Naive B cell (primary cell): ENCODE measurements at regions not wholly inside any gene's neighbourhood (a gene's known extent, or its start where the extent isn't known, plus 50 kb on each side); places are given as distances from the start of the nearest gene placed in this dataset.

Experiments used
- ATAC-seq, 2 donors: fragments of 150-1000 bp; cut with Tn5 transposase; 2 replicates each; pipeline ENCODE4 v1.10.0; 2021; ENCODE audit warnings: low read depth in 2 of 2, mild to moderate bottlenecking in 2 of 2, moderate library complexity in 2 of 2
- DNase-seq: peaks from one replicate; pipeline ENCODE4 v3.0.0; 2022
- H3K27ac Mint-ChIP-seq, 6 donors: one replicate each; pipeline ENCODE4 v1.8.0; 2020 to 2022; ENCODE audit warnings: mild to moderate bottlenecking in 6 of 6, mixed read lengths in 6 of 6, moderate library complexity in 5 of 6, inconsistent platforms in 2 of 6
- H3K27me3 Mint-ChIP-seq, 3 donors: one replicate each; pipeline ENCODE4 v1.8.0; 2021 to 2022; ENCODE audit warnings: mixed read lengths in 3 of 3, mild to moderate bottlenecking in 1 of 3
- H3K36me3 Mint-ChIP-seq, 2 donors: one replicate each; pipeline ENCODE4 v1.8.0; 2020 to 2022; ENCODE audit warnings: mixed read lengths in 2 of 2, inconsistent platforms in 1 of 2, mild to moderate bottlenecking in 1 of 2
- H3K4me1 Mint-ChIP-seq, 3 donors: one replicate each; pipeline ENCODE4 v1.8.0; 2020 to 2022; ENCODE audit warnings: mixed read lengths in 3 of 3, inconsistent platforms in 1 of 3, mild to moderate bottlenecking in 1 of 3, moderate library complexity in 1 of 3
- H3K4me3 Mint-ChIP-seq, 8 donors: one replicate each; pipeline ENCODE4 v1.8.0; 2020 to 2022; ENCODE audit warnings: mild to moderate bottlenecking in 8 of 8, mixed read lengths in 8 of 8, moderate library complexity in 8 of 8, inconsistent platforms in 2 of 8
- H3K9me3 Mint-ChIP-seq, 7 donors: one replicate each; pipeline ENCODE4 v1.8.0; 2020 to 2022; ENCODE audit warnings: mixed read lengths in 7 of 7, mild to moderate bottlenecking in 5 of 7, inconsistent platforms in 2 of 7, moderate library complexity in 1 of 7

DNA sequence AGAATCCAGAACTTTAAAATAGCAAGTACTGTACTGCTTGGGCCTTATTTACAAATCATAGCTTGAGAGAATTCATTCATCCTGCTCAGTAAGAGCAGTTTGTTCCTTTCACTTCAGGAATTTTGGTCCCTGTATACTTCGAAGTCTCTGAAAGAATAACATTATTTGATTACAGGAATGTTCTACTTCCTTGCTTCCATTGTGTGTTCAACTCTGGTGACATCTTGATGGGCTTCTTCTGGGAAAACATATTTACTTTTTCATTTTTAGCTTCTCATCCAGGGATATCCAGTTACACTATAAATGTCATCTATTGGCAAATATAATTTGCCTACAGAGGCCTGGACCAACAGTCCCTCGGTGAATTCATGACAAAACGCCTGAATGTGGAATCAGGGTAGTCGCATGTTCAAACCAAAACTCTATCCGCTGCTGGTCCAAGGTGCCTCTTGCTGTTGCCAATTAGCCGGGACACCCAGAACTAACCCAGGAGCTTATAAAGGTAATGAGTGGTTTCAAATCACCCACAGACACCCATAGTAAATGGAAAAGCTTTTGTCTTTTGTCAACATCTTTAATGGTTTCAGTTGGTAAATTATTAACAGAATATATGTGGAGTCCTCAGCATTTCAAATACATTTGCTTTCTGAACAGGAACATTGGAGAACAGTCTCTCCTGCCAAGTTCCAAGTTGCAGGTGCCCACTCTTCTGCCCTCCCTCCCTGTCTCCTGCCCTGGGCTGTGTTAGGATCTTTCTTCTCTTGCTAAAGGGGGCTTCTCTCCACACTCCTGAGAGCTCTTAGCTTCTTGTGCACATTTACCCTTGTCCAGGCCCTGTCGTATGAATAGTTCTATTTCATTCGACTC lies 162.5 kb upstream of the CITED2 start:
- H3K27ac Mint-ChIP-seq = no peak overlapping the region

DNA sequence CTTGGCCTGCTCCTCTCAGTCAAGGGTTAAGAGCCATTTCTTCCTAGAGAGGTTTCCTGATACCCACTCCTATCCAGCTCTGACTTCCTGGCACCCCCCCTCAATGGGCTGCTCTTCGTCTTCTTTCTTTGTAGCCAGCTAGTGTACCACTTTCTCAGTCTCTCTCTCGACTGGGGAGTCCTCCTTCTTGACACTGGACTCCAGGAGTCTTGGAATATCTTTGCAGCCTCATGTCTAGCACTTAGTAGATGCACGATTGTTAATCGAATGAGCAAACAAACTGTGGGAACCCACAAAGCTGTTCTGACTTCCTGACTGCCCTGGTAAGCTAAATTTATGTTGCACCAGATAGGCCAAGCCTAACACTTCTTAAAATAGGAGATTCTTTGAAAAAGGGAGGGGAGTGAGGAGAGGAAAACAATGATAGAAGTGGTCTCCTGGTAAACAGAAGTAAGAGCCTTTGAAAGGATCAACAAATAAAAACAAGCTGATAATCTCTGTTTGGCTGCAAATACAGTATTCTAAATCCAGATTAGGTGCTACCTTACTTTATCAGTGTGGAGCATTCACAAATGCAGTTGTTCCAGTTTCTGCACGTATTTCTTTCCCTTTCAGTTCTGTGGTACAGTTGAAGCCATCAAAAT lies 160.1 kb upstream of the CITED2 start:
- H3K36me3 Mint-ChIP-seq = peaks cover 0 to 2% of the 10 kb centered on the region in 2 donors
- no peaks in the 10 kb centered on the region for H3K27me3 Mint-ChIP-seq
- peaks cover 0 to 2% (median 0%) of the 10 kb centered on the region in 7 donors for H3K9me3 Mint-ChIP-seq
- ATAC-seq (no peak), DNase-seq (no peak)
- peak overlapping the region in 2 of 6 donors; percentile 14 to 95 for H3K27ac Mint-ChIP-seq
- H3K4me3 Mint-ChIP-seq = no peak overlapping the region
- peaks cover 0 to 6% (median 4%) of the 10 kb centered on the region in 3 donors for H3K4me1 Mint-ChIP-seq

More for the DNA sequence above, 162.5 kb upstream of the CITED2 start:
- DNase-seq (no peak), ATAC-seq (no peak)
- Mint-ChIP-seq H3K27me3 (no peaks in the 10 kb centered on the region), H3K4me1 (peaks cover 0 to 10% (median 4%) of the 10 kb centered on the region in 3 donors), H3K36me3 (no peaks in the 10 kb centered on the region), H3K9me3 (no peaks in the 10 kb centered on the region), H3K4me3 (no peak overlapping the region)

DNA sequence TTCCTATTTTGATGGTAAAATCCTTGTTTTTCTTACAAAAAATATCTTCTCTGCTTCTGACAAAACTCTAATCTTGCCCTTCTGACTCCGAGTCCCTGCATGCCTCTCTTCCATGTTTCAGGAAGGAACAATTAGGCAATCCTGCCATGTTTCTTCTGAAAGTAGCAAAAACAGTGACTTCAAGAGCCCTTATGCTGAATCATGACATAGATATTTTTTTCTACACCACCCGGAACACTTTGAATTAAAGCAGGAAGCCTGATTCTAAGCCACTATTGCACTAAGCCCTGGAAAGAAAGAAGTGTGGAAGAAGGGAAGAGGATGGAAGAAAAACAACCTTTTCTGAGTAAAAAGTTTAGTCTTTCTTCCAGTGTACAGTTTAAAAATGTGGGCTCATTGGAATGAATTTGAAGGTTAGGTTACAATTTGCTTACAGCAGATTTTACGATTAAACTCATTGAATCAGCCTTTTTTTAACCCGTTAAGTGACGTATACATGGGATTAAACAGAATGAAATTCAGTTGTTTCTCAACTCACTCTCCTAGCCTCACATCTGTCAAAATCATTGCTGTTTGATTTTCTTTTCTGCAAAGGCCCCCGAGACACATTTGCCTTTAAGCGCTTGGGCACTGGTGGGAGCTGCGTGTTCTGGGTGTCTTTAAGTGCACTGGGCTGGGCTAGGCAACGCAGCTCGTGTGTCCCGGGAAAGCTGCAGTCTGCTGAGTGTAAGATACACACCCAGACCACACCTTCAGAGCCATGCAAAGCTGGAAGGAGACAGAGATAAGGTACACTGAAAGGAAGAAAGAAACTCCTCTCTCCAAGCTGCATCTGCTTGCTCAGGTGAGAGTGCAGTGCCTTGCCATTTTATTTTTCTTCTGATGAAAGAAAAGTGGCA lies 159.4 kb upstream of the CITED2 start:
- H3K36me3 Mint-ChIP-seq = peaks cover 0 to 3% of the 10 kb centered on the region in 2 donors
- H3K4me1 Mint-ChIP-seq = peaks cover 0 to 6% (median 4%) of the 10 kb centered on the region in 3 donors
- DNase-seq (no peak), ATAC-seq (no peak)
- H3K4me3 Mint-ChIP-seq = no peak overlapping the region
- no peaks in the 10 kb centered on the region for H3K27me3 Mint-ChIP-seq
- peaks cover 0 to 2% (median 0%) of the 10 kb centered on the region in 7 donors for H3K9me3 Mint-ChIP-seq
- H3K27ac Mint-ChIP-seq = no peak overlapping the region

DNA sequence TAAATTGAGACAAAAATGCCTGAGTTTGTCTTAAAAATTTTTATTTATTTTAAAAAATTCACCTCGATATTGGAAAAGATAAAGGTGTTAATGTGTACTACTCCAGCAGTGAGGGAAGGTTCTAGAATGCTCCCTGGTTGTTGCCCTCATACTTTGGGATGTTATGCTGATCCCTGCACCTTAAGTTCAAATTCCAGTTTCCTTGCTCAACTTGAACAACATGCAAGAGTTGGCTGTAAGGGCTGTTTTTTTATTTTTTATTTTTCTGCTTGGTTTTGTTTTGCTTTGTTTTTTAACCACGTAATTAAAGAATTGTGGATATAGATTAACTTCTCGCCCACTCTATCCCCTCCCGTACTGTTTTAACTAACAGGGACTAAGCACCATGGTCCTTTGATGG lies 158.7 kb upstream of the CITED2 start:
- no peak overlapping the region for H3K4me3 Mint-ChIP-seq
- no peaks in the 10 kb centered on the region for H3K27me3 Mint-ChIP-seq
- no peak overlapping the region for H3K27ac Mint-ChIP-seq
- H3K36me3 Mint-ChIP-seq = peaks cover 0 to 3% of the 10 kb centered on the region in 2 donors
- ATAC-seq (no peak), DNase-seq (no peak)
- peaks cover 0 to 2% (median 0%) of the 10 kb centered on the region in 7 donors for H3K9me3 Mint-ChIP-seq
- peaks cover 0 to 6% (median 4%) of the 10 kb centered on the region in 3 donors for H3K4me1 Mint-ChIP-seq

DNA sequence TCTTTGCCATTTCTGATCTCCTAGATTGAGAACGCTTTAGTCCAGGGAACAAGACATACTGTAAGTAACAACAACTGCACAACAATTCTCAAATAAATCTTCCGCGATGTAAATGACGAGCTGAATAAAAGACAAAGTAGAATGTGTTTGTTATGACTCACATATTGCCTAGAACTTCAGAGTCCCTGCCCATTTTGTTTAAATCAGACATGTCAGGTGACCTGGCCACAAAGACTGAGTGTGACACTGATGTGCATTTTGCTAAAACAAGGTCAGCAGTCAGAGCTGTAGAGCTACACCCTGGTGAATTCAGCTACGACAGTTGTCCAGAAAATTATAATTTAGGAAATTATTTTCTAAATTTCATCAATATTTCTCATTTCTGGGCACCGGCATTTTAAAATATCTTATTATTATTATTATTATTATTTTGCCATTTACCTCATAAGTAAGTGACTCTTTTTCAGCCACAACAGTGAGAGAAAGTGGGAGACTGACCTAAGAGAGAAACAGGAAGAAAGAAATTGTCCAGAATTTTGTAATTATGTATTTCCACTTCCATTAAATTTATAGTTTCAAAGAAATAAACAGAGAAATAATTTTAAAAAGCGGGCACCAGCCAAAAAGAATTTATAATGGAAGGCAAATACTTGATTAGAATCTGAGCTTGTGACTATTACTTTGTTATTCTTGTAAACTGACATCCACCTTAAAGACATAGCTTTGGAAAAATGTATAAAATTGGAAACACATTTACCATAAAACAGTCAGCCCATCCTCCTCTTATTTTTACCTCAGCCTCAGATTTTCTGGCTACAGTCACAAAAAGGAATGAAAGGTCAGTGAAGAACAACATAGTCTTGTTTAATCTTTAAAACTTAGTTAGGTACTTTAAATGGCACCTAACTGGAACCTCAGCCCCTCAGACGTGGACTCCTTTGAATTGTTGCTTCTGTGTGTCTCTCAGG lies 157.0 kb upstream of the CITED2 start:
- Mint-ChIP-seq H3K4me3 (no peak overlapping the region), H3K9me3 (peaks cover 0 to 6% (median 0%) of the 10 kb centered on the region in 7 donors), H3K27me3 (peaks cover 0 to 4% (median 0%) of the 10 kb centered on the region in 3 donors), H3K27ac (no peak overlapping the region), H3K36me3 (peaks cover 0 to 3% of the 10 kb centered on the region in 2 donors), H3K4me1 (peaks cover 0 to 6% (median 4%) of the 10 kb centered on the region in 3 donors)
- no peak for DNase-seq
- ATAC-seq = no peak

DNA sequence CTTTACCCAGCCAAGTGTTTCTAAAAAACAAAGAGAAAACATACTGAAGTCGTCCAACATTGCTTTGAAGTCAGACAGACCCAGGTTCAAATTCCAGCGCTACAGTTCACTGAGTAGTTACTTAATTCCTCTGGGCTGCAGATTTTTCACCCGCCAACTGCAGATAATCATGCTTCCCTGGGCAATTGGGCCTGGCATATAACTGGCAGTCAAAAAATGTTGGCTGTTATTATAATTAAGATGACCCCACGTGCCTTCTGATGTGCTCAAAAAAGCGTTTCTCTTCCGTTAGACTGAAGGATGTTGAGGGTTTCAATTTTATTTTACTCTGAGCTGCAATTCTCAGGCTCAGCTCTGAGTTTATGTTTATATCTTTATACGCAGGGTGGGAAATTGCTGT lies 156.1 kb upstream of the CITED2 start:
- ATAC-seq (no peak), DNase-seq (no peak)
- Mint-ChIP-seq H3K27me3 (peaks cover 0 to 4% (median 0%) of the 10 kb centered on the region in 3 donors), H3K9me3 (peaks cover 0 to 6% (median 0%) of the 10 kb centered on the region in 7 donors), H3K36me3 (peaks cover 0 to 3% of the 10 kb centered on the region in 2 donors), H3K27ac (no peak overlapping the region), H3K4me1 (peaks cover 0 to 6% (median 4%) of the 10 kb centered on the region in 3 donors), H3K4me3 (no peak overlapping the region)

DNA sequence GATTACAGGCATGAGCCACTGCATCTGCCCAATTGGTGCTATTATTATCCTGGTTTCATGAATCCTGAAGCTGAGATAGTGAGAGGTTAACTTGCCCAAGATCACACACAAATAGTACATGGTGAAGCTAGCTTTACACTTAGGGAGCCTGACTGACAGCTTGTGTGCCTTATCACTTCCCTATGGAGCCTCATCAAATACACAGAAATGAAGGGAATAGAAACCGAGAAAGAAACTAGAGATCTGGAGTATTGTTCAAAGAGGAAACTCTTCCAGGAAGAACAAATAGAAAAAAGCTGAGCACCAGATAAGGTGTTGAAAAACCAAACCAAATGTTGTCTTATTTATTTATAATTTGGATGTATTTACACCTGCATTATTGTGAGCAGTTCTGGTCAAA lies 155.0 kb upstream of the CITED2 start:
- Mint-ChIP-seq H3K27ac (no peak overlapping the region), H3K27me3 (peaks cover 0 to 4% (median 0%) of the 10 kb centered on the region in 3 donors), H3K4me1 (peaks cover 0 to 4% (median 1%) of the 10 kb centered on the region in 3 donors), H3K4me3 (no peak overlapping the region), H3K9me3 (peaks cover 0 to 6% (median 0%) of the 10 kb centered on the region in 7 donors), H3K36me3 (peaks cover 0 to 3% of the 10 kb centered on the region in 2 donors)
- DNase-seq (no peak), ATAC-seq (no peak)

DNA sequence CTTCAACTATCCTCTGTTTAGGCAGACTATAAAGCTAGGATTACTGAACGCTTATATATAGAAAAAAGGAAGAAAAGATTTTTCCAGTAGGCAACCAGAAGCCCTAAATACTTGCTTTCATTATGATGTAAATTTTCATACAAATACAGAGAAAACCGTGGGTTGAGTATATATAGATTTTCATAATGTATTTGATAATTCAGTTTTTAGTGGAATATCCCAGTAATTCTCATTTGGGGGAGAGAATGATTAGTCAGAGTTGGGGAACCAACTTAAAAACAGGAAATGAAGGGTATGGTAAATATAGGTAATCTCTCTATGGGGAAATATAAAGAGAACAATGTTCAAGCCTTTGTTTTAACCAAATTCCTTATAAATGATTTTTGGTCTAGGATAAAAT lies 154.0 kb upstream of the CITED2 start:
- peaks cover 0 to under 1% (median 0%) of the 10 kb centered on the region in 3 donors for H3K4me1 Mint-ChIP-seq
- H3K27me3 Mint-ChIP-seq = peaks cover 0 to 4% (median 0%) of the 10 kb centered on the region in 3 donors
- peaks cover 0 to 6% (median 0%) of the 10 kb centered on the region in 7 donors for H3K9me3 Mint-ChIP-seq
- peaks cover 0 to 3% of the 10 kb centered on the region in 2 donors for H3K36me3 Mint-ChIP-seq
- H3K27ac Mint-ChIP-seq = no peak overlapping the region
- no peak for ATAC-seq
- DNase-seq = no peak
- H3K4me3 Mint-ChIP-seq = no peak overlapping the region

DNA sequence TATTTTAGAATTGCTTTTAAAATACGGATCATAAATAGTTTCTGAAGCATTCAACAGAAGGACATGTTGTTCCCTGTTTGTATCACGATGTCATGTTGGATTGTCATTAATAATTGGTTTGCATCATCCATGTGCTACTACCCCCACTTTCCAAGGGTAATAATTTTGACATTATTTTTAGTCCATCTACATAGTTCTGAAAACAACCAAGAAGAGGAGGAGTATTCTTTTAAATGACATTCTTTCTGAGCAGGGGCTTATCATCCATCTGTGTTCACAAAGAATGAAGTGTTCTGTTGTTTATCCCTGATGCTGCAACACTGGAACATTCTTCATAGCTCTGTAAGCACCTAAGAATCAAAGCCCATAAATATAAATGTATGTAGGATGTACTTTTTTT lies 151.0 kb upstream of the CITED2 start:
- no peak overlapping the region for H3K4me3 Mint-ChIP-seq
- H3K36me3 Mint-ChIP-seq = peaks cover 0 to 3% of the 10 kb centered on the region in 2 donors
- peaks cover 0 to 6% (median 0%) of the 10 kb centered on the region in 7 donors for H3K9me3 Mint-ChIP-seq
- no peaks in the 10 kb centered on the region for H3K4me1 Mint-ChIP-seq
- no peak overlapping the region for H3K27ac Mint-ChIP-seq
- DNase-seq (no peak), ATAC-seq (no peak)
- peaks cover 0 to 7% (median 0%) of the 10 kb centered on the region in 3 donors for H3K27me3 Mint-ChIP-seq

DNA sequence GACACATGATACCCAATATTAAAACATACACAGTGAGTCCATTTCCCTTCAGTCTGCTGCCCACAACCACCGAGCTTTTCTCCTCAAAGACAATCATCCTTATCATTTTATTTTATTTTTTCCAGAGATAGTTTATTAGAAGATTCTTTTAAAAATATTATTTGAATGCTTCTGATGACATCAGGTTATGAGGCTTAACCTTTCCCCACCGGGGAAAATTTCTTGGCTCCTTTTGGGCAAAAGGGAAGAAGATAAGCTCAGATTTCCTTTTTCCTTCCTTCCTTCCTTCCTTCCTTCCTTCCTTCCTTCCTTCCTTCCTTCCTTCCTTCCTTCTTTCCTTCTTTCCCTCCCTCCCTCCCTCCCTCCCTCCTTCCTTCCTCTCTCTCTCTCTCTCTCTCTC lies 149.5 kb upstream of the CITED2 start:
- Mint-ChIP-seq H3K9me3 (peaks cover 0 to 6% (median 0%) of the 10 kb centered on the region in 7 donors), H3K27me3 (peaks cover 0 to 7% (median 0%) of the 10 kb centered on the region in 3 donors), H3K4me3 (no peak overlapping the region), H3K36me3 (no peaks in the 10 kb centered on the region), H3K27ac (no peak overlapping the region), H3K4me1 (no peaks in the 10 kb centered on the region)
- DNase-seq (no peak), ATAC-seq (no peak)

DNA sequence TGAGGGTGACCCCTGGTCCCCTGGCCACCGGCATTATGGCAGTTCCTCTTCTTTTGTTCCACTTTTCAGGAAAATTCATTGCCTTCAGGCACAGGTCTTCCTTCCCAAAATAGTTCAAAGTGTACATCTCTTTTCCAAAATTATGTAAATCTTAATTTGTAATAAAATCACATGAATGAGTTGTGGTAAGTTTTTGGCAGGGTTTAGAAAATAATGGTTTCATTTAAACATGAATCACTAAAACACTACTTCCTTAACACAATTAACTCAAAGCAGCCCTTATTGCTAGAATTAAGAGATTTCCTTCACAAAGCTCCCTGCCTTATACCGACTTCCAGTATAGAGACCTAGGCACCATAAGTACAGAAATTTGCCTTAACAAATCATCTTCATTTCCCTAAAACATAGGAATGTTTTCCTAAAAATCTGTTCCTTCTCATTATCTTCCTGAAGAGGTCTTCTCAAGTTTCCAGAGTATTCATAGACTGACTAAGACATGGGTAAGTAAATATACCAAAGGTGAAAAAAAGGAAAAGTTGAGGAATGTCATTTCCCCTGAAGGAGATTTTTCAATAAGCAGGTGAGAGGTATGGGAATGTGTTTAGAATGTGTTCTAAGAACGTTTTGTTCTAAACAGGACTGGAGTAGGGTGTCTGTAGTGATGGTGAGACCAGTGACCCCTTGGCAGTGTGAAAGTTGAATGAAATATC lies 148.2 kb upstream of the CITED2 start:
- ATAC-seq (no peak), DNase-seq (no peak)
- no peaks in the 10 kb centered on the region for H3K36me3 Mint-ChIP-seq
- no peak overlapping the region for H3K27ac Mint-ChIP-seq
- no peak overlapping the region for H3K4me3 Mint-ChIP-seq
- H3K27me3 Mint-ChIP-seq = peaks cover 0 to 7% (median 0%) of the 10 kb centered on the region in 3 donors
- H3K4me1 Mint-ChIP-seq = no peaks in the 10 kb centered on the region
- H3K9me3 Mint-ChIP-seq = peaks cover 0 to 7% (median 0%) of the 10 kb centered on the region in 7 donors

DNA sequence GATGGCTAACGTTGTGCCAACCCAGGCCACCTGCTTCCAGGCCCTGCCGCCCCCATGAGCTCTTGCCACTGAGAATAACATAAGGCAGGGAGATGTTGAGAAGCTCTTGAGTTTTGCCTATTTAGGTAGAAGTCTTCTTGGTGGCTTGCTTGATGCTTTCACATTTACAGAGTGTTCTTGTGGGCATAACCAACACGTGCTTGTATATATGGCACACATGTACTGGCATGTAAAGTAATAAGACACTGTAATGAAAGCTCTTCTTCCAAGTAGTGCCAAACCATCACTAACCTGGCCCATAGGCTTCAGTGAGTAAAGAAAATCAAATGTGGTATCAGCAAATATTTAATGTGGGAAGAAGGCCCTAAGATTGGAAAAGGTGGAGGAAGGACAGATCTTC lies 146.9 kb upstream of the CITED2 start:
- Mint-ChIP-seq H3K9me3 (peaks cover 0 to 3% (median 0%) of the 10 kb centered on the region in 7 donors), H3K4me3 (no peak overlapping the region), H3K27me3 (peaks cover 0 to 3% (median 0%) of the 10 kb centered on the region in 3 donors), H3K4me1 (no peaks in the 10 kb centered on the region), H3K36me3 (no peaks in the 10 kb centered on the region), H3K27ac (no peak overlapping the region)
- DNase-seq (no peak), ATAC-seq (no peak)
